GM12878 (cell line): ENCODE measurements at regions not wholly inside any gene's neighbourhood (a gene's known extent, or its start where the extent isn't known, plus 50 kb on each side); places are given as distances from the start of the nearest gene placed in this dataset.

Experiments used
- ATAC-seq: fragments of 200-7000 bp; cut with Tn5 transposase; 3 replicates; pipeline ENCODE4 v1.9.1; 2020; ENCODE audit warnings: mild to moderate bottlenecking, moderate library complexity
- BruUV-seq: library from RNA; stranded (reverse); fragments of 400-500 nt; replicated peaks from 2 replicates; lab custom pipeline; 2021; lab: Mats Ljungman, UMichigan
- CTCF ChIA-PET: fragments of 300-600 bp; sonication (Branson Sonifier 250); formaldehyde crosslinking; extraction: SDS; loops from one replicate; lab custom pipeline; 2021; ENCODE audit warnings: inconsistent platforms; lab: Yijun Ruan, JAX
- POLR2A ChIA-PET: fragments of 350-600 bp; formaldehyde crosslinking; extraction: SDS; loops from one replicate; lab custom pipeline; 2021; ENCODE audit warnings: inconsistent platforms; lab: Charles Lee
- RAD21 ChIA-PET: fragments of 300-600 bp; sonication (Branson Sonifier 250); formaldehyde crosslinking; loops from one replicate; lab custom pipeline; 2023; ENCODE audit warnings: antibody characterized with exemption; ENCODE audit not compliant: unreplicated experiment; lab: Charles Lee
- SMC1A ChIA-PET: fragments of 300-600 bp; sonication (Branson Sonifier 250); formaldehyde crosslinking; loops from one replicate; lab custom pipeline; 2023; ENCODE audit not compliant: unreplicated experiment, uncharacterized antibody; lab: Charles Lee
- DNase-seq: peaks from one replicate; pipeline ENCODE4 v3.0.0-alpha.2; 2011; ENCODE audit warnings: low read depth, low spot score
- FAIRE-seq: peaks from 3 replicates; lab custom pipeline; 2011; peaks lifted over from hg19 to GRCh38; lab: Jason Lieb, UNC
- H2AFZ ChIP-seq: 2 replicates; pipeline ENCODE4 v1.6.0; 2011; ENCODE audit warnings: low read depth, low read length, control low read depth; ENCODE audit not compliant: control insufficient read depth
- H3K27ac ChIP-seq: 2 replicates; pipeline ENCODE4 v1.5.1; 2011; ENCODE audit warnings: control low read depth; ENCODE audit not compliant: control insufficient read depth, insufficient read depth
- H3K27me3 ChIP-seq, 2 experiments: replicated peaks in 1 of 2; 2 replicates each; pipeline versions ENCODE4 v1.6.0 to v1.6.1; 2011; ENCODE audit warnings: low read length in 1 of 2; ENCODE audit not compliant: control insufficient read depth in 2 of 2, insufficient read depth in 2 of 2
- H3K36me3 ChIP-seq, 2 experiments: 2 replicates each; pipeline ENCODE4 v1.5.1; 2011; ENCODE audit warnings: low read length in 1 of 2; ENCODE audit not compliant: control insufficient read depth in 2 of 2, insufficient read depth in 2 of 2
- H3K4me1 ChIP-seq: 2 replicates; pipeline ENCODE4 v1.6.1; 2011; ENCODE audit warnings: mild to moderate bottlenecking, low read length, moderate library complexity, mixed read lengths; ENCODE audit not compliant: control insufficient read depth, insufficient read depth
- H3K4me2 ChIP-seq: 2 replicates; pipeline ENCODE4 v1.6.0; 2011; ENCODE audit warnings: control low read depth; ENCODE audit not compliant: control insufficient read depth, insufficient read depth
- H3K4me3 ChIP-seq: fragments of 200-600 bp; sonication (generic); 2 replicates; pipeline ENCODE4 v1.5.1; 2016
- H3K79me2 ChIP-seq: 2 replicates; pipeline ENCODE4 v1.6.0; 2011; ENCODE audit warnings: low read length; ENCODE audit not compliant: control insufficient read depth, insufficient read depth
- H3K9ac ChIP-seq: 2 replicates; pipeline ENCODE4 v1.8.0; 2011; ENCODE audit warnings: low read length, control low read depth, mixed read lengths; ENCODE audit not compliant: control insufficient read depth, insufficient read depth
- H3K9me3 ChIP-seq: replicated peaks from 3 replicates; pipeline ENCODE4 v1.5.1; 2011; ENCODE audit warnings: mild to moderate bottlenecking, low read length; ENCODE audit not compliant: control insufficient read depth, insufficient read depth
- H4K20me1 ChIP-seq: 2 replicates; pipeline ENCODE4 v1.6.0; 2011; ENCODE audit not compliant: control insufficient read depth, insufficient read depth
- ASH2L ChIP-seq: fragments of 300-600, 200-600 bp; sonication (generic); IDR thresholded peaks from 2 replicates; pipeline ENCODE4 v1.6.1; 2017; ENCODE audit warnings: low read depth, mild to moderate bottlenecking, borderline replicate concordance
- BACH1 ChIP-seq: fragments of 450-650 bp; IDR thresholded peaks from 2 replicates; pipeline ENCODE4 v1.6.1; 2017; ENCODE audit warnings: mild to moderate bottlenecking, borderline replicate concordance
- BRCA1 ChIP-seq: IDR thresholded peaks from 2 replicates; pipeline ENCODE4 v1.6.1; 2011; ENCODE audit warnings: low read depth, low read length, improper control_type of control experiment
- NFYB ChIP-seq: IDR thresholded peaks from 2 replicates; pipeline ENCODE4 v1.6.1; 2011; ENCODE audit warnings: low read depth, mild to moderate bottlenecking, low read length, improper control_type of control experiment, moderate library complexity; ENCODE audit not compliant: insufficient read depth
- RUNX3 ChIP-seq: IDR thresholded peaks from 2 replicates; pipeline ENCODE4 v1.6.1; 2012; ENCODE audit warnings: low read length, inconsistent platforms
- SP1 ChIP-seq: IDR thresholded peaks from one replicate; pipeline ENCODE4 v1.6.1; 2011; ENCODE audit warnings: low read depth, low read length
- SREBF2 ChIP-seq: IDR thresholded peaks from 2 replicates; pipeline ENCODE4 v1.6.1; 2012; ENCODE audit warnings: mild to moderate bottlenecking, low read length
- TCF7 ChIP-seq: IDR thresholded peaks from 2 replicates; pipeline ENCODE4 v1.6.1; 2014; ENCODE audit warnings: antibody characterized with exemption, borderline replicate concordance
- WGBS: methylation state at CpG from one replicate; pipeline ENCODE4 v1.1.6; 2016; ENCODE audit warnings: low lambda C conversion rate; ENCODE audit not compliant: insufficient replicate concordance, insufficient coverage; ENCODE audit errors: missing lambda C conversion rate; 5-methylcytosine and 5-hydroxymethylcytosine counted together
- in situ Hi-C: fragments of 300-500 bp; cut with MboI; formaldehyde crosslinking; loops from 9 replicates; pipeline ENCODE4 v1.14.3; 2018; ENCODE audit warnings: mixed read lengths
- intact Hi-C: fragments of 100-400 bp; cut with micrococcal nuclease; formaldehyde crosslinking; loops from one replicate; pipeline ENCODE4 v1.14.2; 2022; ENCODE audit not compliant: unreplicated experiment
- TF ChIP-seq, protein P1 (sequence below): IDR thresholded peaks from 2 replicates; pipeline ENCODE4 v1.6.1; 2012; ENCODE audit warnings: low read length, inconsistent platforms
- TF ChIP-seq, protein P2 (sequence below): fragments of 450-650 bp; IDR thresholded peaks from 2 replicates; pipeline ENCODE4 v1.6.1; 2017; ENCODE audit warnings: low read depth, mild to moderate bottlenecking, moderate library complexity

DNA sequence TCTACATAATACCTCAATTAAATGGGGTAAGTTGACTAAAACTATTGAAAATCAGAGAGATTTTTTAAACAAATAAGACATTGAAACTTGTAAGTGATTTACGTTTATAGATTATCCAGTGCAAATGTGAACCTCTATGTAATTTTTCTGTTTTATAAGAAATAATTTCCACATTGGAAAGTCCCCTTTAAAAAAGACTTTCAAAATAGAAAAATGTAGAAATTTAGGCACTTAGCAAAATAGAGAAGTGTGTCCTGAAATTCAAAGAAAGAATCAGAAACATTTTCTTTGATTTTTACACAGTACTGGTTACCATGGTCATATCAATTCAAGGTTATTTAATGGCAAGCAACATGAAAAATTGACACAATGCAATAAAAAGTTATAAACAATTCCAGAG is 290.9 kb upstream of the GPR149 start:
- no peak overlapping the region for H3K9ac ChIP-seq
- FAIRE-seq = no peak
- WGBS = 3% methylated on average over 1 of the region's 1 CpG
- no peak overlapping the region for H3K27ac ChIP-seq
- SMC1A ChIA-PET = no interaction called here
- no peak overlapping the region for H2AFZ ChIP-seq
- no peak overlapping the region for H3K4me2 ChIP-seq
- H3K4me3 ChIP-seq = no peak overlapping the region
- no peaks in the 10 kb centered on the region for H3K27me3 ChIP-seq
- H3K36me3 ChIP-seq = no peaks in the 10 kb centered on the region
- H3K79me2 ChIP-seq = no peaks in the 10 kb centered on the region
- in situ Hi-C loops (no loop called here), intact Hi-C loops (no loop called here)
- no TSS peak for BruUV-seq
- POLR2A ChIA-PET = no interaction called here
- no peak for DNase-seq
- CTCF ChIA-PET = no interaction called here
- no peaks in the 10 kb centered on the region for H3K4me1 ChIP-seq
- TF ChIP-seq BRCA1 (no peak), BACH1 (no peak), SREBF2 (no peak), TCF7 (no peak), RUNX3 (no peak), SP1 (no peak), NFYB (no peak), ASH2L (no peak)
- TF ChIP-seq, protein P1, sequence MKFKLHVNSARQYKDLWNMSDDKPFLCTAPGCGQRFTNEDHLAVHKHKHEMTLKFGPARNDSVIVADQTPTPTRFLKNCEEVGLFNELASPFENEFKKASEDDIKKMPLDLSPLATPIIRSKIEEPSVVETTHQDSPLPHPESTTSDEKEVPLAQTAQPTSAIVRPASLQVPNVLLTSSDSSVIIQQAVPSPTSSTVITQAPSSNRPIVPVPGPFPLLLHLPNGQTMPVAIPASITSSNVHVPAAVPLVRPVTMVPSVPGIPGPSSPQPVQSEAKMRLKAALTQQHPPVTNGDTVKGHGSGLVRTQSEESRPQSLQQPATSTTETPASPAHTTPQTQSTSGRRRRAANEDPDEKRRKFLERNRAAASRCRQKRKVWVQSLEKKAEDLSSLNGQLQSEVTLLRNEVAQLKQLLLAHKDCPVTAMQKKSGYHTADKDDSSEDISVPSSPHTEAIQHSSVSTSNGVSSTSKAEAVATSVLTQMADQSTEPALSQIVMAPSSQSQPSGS = no peak
- TF ChIP-seq, protein P2, sequence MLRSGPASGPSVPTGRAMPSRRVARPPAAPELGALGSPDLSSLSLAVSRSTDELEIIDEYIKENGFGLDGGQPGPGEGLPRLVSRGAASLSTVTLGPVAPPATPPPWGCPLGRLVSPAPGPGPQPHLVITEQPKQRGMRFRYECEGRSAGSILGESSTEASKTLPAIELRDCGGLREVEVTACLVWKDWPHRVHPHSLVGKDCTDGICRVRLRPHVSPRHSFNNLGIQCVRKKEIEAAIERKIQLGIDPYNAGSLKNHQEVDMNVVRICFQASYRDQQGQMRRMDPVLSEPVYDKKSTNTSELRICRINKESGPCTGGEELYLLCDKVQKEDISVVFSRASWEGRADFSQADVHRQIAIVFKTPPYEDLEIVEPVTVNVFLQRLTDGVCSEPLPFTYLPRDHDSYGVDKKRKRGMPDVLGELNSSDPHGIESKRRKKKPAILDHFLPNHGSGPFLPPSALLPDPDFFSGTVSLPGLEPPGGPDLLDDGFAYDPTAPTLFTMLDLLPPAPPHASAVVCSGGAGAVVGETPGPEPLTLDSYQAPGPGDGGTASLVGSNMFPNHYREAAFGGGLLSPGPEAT = no peak
- TF ChIP-seq, all 136 proteins: peak for 0
- no peak for ATAC-seq
- RAD21 ChIA-PET = no interaction called here
- Histone ChIP-seq H3K9me3 (no peaks in the 10 kb centered on the region), H4K20me1 (no peaks in the 10 kb centered on the region)
